CD4-positive, alpha-beta T cell treated with Interleukin-15 for 1 hour (primary cell): ENCODE measurements at regions not wholly inside any gene's neighbourhood (a gene's known extent, or its start where the extent isn't known, plus 50 kb on each side); places are given as distances from the start of the nearest gene placed in this dataset.

Experiments
- DNase-seq: peaks from one replicate; pipeline ENCODE4 v3.0.0-alpha.2; 2020

GRCh38 chr9:111193095-111193494 lies 136.9 kb downstream of the OR2K2 start:
- no peak for DNase-seq

- DNase-seq: no peak
Measured at GRCh38 chr9:111192650-111193049, 137.4 kb downstream of the OR2K2 start.

- DNase-seq: no peak
Measured at GRCh38 chr9:111190347-111190746, 139.7 kb downstream of the OR2K2 start.

- DNase-seq: no peak
Measured at GRCh38 chr9:111187376-111187775, 142.6 kb downstream of the OR2K2 start.

- no peak for DNase-seq
Measured at GRCh38 chr9:111186021-111186530, 143.9 kb downstream of the OR2K2 start.

- DNase-seq: no peak
Measured at GRCh38 chr9:111180811-111181210, 142.5 kb upstream of the LPAR1 start.

- DNase-seq: no peak
Measured at GRCh38 chr9:111179577-111179976, 141.3 kb upstream of the LPAR1 start.

GRCh38 chr9:111178331-111179055 lies 140.2 kb upstream of the LPAR1 start:
- DNase-seq: no peak

GRCh38 chr9:111176511-111176910 lies 138.2 kb upstream of the LPAR1 start:
- no peak for DNase-seq

GRCh38 chr9:111175350-111175749 lies 137.1 kb upstream of the LPAR1 start:
- DNase-seq: no peak

GRCh38 chr9:111167341-111167740 lies 129.1 kb upstream of the LPAR1 start:
- no peak for DNase-seq

GRCh38 chr9:111163716-111164389 lies 125.6 kb upstream of the LPAR1 start:
- DNase-seq: no peak

GRCh38 chr9:111162026-111162425 lies 123.8 kb upstream of the LPAR1 start:
- DNase-seq: no peak

GRCh38 chr9:111161015-111161415 lies 122.7 kb upstream of the LPAR1 start:
- DNase-seq: no peak

- DNase-seq: no peak
Measured at GRCh38 chr9:111158999-111159398, 120.7 kb upstream of the LPAR1 start.

GRCh38 chr9:111158363-111158762 lies 120.1 kb upstream of the LPAR1 start:
- DNase-seq: no peak

GRCh38 chr9:111154081-111154562 lies 115.9 kb upstream of the LPAR1 start:
- no peak for DNase-seq

- no peak for DNase-seq
Measured at GRCh38 chr9:111152614-111153406, 114.5 kb upstream of the LPAR1 start.

GRCh38 chr9:111151537-111151936 lies 113.3 kb upstream of the LPAR1 start:
- DNase-seq: no peak

- no peak for DNase-seq
Measured at GRCh38 chr9:111150181-111150580, 111.9 kb upstream of the LPAR1 start.

- DNase-seq: no peak
Measured at GRCh38 chr9:111149018-111149759, 110.9 kb upstream of the LPAR1 start.
